ENCODE measurements at regions not wholly inside any gene's neighbourhood (a gene's known extent, or its start where the extent isn't known, plus 50 kb on each side); places are given as distances from the start of the nearest gene placed in this dataset.

DNA sequence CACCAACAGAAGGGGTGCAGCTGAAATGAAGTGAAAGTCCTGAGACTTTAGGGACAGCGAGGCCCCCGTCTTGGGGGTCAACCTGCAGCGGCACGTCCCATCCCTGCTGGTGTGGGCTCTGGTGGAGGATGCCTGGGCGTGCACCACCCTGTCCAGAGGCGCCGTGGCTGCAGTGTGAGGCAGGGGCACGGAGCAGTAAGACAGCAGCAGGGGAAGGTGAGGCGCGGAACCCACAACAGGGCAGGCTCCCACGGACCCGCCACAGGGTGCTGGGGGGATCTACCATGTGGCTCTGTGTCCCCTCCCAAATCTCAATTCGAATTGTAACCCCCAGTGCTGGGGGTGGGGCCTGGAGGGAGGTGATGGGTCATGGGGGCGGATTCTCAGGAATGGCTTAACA lies 158.6 kb downstream of the SHANK2 start:
- TF ChIP-seq, protein P1, sequence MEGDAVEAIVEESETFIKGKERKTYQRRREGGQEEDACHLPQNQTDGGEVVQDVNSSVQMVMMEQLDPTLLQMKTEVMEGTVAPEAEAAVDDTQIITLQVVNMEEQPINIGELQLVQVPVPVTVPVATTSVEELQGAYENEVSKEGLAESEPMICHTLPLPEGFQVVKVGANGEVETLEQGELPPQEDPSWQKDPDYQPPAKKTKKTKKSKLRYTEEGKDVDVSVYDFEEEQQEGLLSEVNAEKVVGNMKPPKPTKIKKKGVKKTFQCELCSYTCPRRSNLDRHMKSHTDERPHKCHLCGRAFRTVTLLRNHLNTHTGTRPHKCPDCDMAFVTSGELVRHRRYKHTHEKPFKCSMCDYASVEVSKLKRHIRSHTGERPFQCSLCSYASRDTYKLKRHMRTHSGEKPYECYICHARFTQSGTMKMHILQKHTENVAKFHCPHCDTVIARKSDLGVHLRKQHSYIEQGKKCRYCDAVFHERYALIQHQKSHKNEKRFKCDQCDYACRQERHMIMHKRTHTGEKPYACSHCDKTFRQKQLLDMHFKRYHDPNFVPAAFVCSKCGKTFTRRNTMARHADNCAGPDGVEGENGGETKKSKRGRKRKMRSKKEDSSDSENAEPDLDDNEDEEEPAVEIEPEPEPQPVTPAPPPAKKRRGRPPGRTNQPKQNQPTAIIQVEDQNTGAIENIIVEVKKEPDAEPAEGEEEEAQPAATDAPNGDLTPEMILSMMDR (IDR thresholded peaks at IDR 0.05): no peak
- no peak for TF ChIP-seq POLR2A (IDR thresholded peaks at IDR 0.05)
- TF ChIP-seq POLR2AphosphoS5 (IDR thresholded peaks at IDR 0.05): no peak
- no peak for TF ChIP-seq EP300 (IDR thresholded peaks at IDR 0.05)

Data from sigmoid colon (tissue), 4 donors.